Mononuclear cell (primary cell): ENCODE measurements at regions not wholly inside any gene's neighbourhood (a gene's known extent, or its start where the extent isn't known, plus 50 kb on each side); places are given as distances from the start of the nearest gene placed in this dataset.

Experiments
- H3K27me3 ChIP-seq: 2 replicates; pipeline ENCODE4 v1.6.0; 2011; ENCODE audit warnings: low read length, control low read depth; ENCODE audit not compliant: insufficient read depth
- H3K4me1 ChIP-seq: 2 replicates; pipeline ENCODE4 v1.5.1; 2011; ENCODE audit warnings: mild to moderate bottlenecking, low read length, control low read depth; ENCODE audit not compliant: insufficient read depth
- H3K4me3 ChIP-seq: 2 replicates; pipeline ENCODE4 v1.5.1; 2011; ENCODE audit warnings: mild to moderate bottlenecking, low read length, moderate library complexity
- H3K9me3 ChIP-seq: 2 replicates; pipeline ENCODE4 v1.5.1; 2011; ENCODE audit warnings: low read depth, mild to moderate bottlenecking, control low read depth, low read length

DNA sequence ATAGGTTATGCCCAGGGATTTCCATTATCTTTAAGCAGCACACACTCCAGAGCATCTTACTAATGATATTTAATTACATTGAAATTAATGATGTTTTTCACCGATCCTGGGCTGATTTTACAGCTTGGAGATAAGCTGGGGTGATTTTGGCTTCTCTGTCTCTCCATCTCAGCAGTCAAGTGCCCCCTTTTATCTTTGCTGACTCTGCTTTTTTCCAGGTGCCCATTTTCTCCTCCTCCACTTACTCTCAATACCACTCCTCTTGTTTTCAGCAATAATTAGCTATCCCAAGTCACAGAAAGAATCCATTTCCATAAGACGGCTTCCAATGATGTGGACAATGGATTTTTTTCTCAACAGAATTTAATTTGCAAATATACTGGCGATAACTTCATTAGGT lies 266.7 kb downstream of the GBA3 start:
- no peaks in the 10 kb centered on the region for H3K4me1 ChIP-seq
- no peak overlapping the region for H3K4me3 ChIP-seq
- no peaks in the 10 kb centered on the region for H3K9me3 ChIP-seq
- H3K27me3 ChIP-seq, result no peaks in the 10 kb centered on the region

DNA sequence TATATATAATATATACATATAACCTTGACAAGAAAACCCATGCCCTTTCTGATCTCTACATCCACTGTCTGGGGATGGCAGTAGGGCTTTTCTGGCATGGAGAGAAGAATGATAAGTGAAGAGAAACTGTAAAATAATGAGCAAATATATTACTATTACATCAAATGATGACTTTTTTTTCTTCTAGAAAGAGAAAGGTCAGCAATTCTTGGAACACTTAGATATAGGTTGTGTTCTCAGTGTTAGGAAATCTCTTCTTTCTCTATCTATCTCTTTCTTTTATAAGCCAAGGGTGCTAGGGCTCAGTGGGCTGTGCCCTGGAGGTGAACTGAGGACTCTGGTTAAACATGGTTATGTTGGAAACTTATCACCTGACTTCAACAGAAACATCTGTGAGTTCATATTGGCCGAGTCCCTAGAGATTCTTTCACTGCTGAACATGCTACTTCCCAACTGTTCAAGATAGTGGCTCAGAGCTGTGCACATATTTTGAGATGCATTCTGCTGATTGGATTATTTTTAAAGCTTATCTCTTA lies 265.1 kb downstream of the GBA3 start:
- no peaks in the 10 kb centered on the region for H3K9me3 ChIP-seq
- H3K4me1 ChIP-seq, result no peaks in the 10 kb centered on the region
- H3K4me3 ChIP-seq, result no peak overlapping the region
- no peaks in the 10 kb centered on the region for H3K27me3 ChIP-seq

GRCh38 chr4:22949161-22949855 lies 256.6 kb downstream of the GBA3 start:
- Histone ChIP-seq H3K4me1 (no peaks in the 10 kb centered on the region), H3K9me3 (no peaks in the 10 kb centered on the region), H3K27me3 (no peaks in the 10 kb centered on the region), H3K4me3 (no peak overlapping the region)

DNA sequence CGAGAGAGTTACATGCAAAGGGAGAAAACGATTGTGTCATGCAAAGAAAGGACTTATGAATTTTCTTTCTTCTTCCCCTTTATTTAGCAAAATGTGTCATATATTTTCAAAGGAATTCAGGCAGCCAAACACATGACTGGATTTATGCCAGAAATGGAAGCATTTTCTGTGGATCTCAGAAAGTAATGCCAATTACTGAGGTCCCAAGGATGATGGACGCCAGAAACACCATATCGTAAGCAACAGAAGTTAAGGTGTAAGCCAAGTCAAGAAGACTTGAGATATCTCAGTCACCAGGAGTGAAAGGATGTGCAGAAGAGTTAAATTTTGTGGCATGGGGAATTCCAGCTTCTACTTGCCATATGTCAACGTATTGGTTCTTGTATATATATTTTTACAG lies 255.1 kb downstream of the GBA3 start:
- no peaks in the 10 kb centered on the region for H3K27me3 ChIP-seq
- H3K9me3 ChIP-seq, result no peaks in the 10 kb centered on the region
- H3K4me1 ChIP-seq, result no peaks in the 10 kb centered on the region
- no peak overlapping the region for H3K4me3 ChIP-seq

DNA sequence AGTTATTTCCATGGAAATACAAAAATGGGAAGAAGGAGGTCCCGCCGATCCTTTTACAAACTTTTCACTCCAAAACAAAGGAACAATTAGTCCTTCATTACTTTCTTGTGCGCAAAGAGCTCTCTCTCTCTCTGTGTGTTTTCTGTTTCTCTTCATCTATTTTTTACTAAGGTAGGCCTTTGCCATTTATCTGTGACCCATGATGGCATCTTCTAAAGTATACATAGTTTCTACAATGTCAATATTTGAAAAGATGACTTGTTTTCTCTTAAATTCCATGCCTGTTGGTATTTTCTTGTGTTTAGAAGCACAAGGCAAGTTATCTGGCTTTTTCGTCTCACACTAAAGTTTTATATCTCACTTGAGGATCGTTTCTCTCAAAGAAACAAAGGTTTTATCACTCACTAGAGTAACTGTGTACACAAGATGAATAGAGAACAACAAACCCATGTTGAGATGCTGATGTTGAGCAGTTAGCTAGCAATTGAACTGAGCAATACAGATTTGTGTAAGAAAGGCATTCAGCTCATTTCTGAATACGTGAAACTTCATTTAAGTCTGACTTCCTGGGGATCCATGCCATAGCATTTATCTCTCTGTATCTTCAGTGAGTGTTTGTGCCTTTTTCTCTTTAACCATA lies 250.3 kb downstream of the GBA3 start:
- H3K4me1 ChIP-seq, result no peaks in the 10 kb centered on the region
- no peaks in the 10 kb centered on the region for H3K9me3 ChIP-seq
- H3K4me3 ChIP-seq, result no peak overlapping the region
- H3K27me3 ChIP-seq, result no peaks in the 10 kb centered on the region

DNA sequence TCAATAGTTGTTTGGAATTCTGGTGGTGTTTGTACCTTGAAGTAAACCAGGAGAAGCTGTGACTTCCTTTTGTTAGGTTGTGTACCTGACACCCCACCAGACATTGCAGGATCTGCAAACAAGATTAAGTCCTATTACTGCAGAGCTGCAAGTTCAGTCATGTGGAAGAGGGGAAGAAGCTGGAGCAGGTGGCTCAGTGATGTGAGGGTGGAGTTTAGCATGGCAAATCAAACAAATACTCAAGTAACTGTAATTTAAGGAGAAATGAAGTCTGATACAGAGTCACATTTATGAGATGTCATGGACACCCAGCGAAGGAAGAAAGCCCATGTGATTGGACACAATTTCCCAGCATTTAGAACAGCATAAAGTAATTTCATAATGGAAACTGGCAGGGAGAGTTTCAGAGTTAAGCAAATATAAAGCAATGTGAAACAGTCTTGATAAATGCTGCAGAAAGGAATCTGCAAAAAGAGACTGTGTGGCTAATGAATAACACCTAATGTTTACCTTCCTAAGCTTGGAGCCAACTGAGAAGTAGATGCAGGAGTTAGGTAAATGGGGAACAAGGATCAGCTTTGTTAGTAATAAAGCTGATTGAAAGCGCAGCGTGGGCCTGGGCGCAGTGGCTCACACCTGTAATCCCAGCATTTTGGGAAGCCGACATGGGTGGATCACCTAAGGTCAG lies 249.1 kb downstream of the GBA3 start:
- Histone ChIP-seq H3K4me3 (no peak overlapping the region), H3K9me3 (no peaks in the 10 kb centered on the region), H3K27me3 (no peaks in the 10 kb centered on the region), H3K4me1 (no peaks in the 10 kb centered on the region)

DNA sequence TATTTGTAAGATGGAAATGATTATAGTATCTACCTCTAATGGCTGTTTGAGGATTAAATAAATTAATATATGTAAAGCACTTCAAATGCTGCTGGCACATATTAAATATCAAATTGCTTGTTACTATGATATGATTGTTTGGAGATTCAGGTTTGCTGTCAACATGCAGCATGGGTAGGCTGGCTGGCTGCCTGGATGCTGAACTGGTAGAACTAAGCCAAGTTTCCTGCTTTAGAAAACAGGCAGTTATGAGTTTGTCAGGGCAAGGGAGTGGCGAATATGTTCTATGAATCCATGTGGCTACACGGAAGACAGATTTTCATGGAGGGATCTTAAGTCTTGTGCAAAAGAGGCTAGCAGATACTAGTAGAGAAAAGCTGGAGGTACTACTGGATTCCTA lies 239.6 kb downstream of the GBA3 start:
- no peak overlapping the region for H3K4me3 ChIP-seq
- no peaks in the 10 kb centered on the region for H3K4me1 ChIP-seq
- H3K27me3 ChIP-seq, result no peaks in the 10 kb centered on the region
- no peaks in the 10 kb centered on the region for H3K9me3 ChIP-seq

DNA sequence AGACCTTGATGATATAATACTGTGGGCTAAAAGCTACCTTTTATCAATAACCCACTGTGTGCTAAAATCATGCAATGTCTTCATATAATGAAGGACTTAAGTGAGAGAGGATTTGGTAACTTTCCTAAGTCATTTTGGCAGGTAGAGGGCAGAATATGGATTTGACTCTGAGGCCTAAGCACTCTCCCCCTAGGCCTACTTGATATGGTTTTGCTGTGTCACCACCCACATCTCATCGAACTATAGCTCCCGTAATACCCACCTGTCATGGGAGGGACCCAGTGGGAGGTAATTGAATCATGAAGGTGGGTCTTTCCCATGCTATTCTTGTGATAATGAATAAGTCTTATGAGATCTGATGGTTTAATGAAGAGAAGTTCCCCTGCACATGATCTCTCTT lies 229.7 kb downstream of the GBA3 start:
- no peaks in the 10 kb centered on the region for H3K4me1 ChIP-seq
- no peaks in the 10 kb centered on the region for H3K27me3 ChIP-seq

DNA sequence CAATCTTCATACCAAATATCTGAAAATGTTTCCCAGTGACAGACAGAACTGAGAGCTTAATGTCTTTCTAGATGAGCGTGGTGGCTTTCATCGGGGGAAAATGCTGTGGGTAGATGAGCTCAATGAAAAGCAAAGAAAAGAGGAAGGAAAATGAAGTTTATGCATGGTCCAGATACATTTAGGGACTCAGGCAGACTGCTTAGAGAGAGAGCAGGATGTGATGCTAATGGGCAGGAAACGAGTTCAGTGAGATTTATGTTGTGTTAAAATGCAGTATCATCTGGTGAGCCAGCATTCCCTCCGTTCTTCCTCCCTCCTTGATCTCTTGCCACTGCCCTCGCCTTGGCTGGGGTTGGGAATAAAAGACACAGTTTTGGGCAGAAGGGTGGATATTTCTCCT lies 229.2 kb downstream of the GBA3 start:
- Histone ChIP-seq H3K27me3 (no peaks in the 10 kb centered on the region), H3K4me3 (no peak overlapping the region), H3K4me1 (no peaks in the 10 kb centered on the region), H3K9me3 (no peaks in the 10 kb centered on the region)

More for the DNA sequence above, 229.7 kb downstream of the GBA3 start:
- H3K4me3 ChIP-seq, result no peak overlapping the region
- H3K9me3 ChIP-seq, result no peaks in the 10 kb centered on the region

DNA sequence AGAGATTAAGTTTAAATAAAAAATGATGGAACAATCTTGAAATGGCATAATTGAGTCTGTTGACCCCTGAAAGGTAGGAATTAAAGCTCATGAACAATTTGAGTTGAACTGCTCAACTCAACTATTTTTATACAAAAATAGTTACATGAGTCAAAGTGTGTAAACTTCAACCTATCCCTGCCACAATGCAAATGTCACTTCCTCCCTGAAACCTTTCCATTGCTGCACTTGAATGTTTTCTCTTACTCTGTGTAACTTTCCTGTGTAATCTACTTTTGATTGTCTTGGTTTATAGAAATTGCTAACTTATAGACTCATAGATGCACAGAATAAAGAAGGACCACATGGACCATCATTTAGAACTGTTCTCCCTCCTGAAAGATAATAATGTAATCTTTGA lies 218.5 kb downstream of the GBA3 start:
- Histone ChIP-seq H3K4me1 (no peaks in the 10 kb centered on the region), H3K9me3 (peaks cover 6% of the 10 kb centered on the region), H3K27me3 (no peaks in the 10 kb centered on the region), H3K4me3 (no peak overlapping the region)

GRCh38 chr4:22910200-22910599 lies 217.5 kb downstream of the GBA3 start:
- H3K9me3 ChIP-seq, result peaks cover 6% of the 10 kb centered on the region
- H3K4me1 ChIP-seq, result no peaks in the 10 kb centered on the region
- H3K4me3 ChIP-seq, result no peak overlapping the region
- H3K27me3 ChIP-seq, result no peaks in the 10 kb centered on the region

DNA sequence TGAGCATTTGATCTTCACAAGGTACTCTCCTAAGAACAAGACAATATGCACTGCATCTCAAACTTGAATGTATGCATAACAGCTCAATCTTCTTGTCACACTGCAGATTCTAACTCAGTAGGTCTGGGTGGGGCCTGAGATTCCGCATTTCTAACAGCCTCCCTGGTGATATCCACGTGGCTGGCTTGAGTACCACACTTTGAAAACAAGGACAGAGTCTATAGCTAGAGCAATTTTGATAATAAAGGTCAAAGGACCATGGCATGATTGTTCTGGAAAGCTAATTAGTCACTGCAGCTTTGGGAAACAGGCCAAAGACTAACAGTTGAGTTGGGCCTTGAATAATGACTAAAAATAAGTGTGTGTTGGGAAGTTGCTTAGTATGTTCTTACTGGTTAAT lies 213.3 kb downstream of the GBA3 start:
- H3K4me1 ChIP-seq, result no peaks in the 10 kb centered on the region
- H3K27me3 ChIP-seq, result no peaks in the 10 kb centered on the region
- H3K4me3 ChIP-seq, result no peak overlapping the region
- no peaks in the 10 kb centered on the region for H3K9me3 ChIP-seq

DNA sequence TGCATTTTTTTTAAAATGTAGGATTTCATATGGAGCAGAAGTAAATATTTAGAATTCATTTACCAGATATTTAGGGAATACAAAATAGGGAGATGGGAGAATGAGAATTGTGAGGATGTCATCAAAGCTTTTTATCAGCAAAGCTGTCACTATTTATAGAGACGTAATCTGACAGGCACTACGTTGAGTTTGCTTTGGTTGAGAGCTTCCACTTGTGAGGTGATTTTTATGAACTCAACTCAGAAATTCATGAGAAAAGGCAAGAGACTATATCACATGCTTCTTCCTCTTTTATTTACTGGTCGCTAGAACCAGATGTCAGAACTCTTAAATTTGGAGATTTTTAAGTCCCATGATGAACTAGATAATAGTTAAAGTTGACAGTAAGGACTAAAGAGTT lies 211.2 kb downstream of the GBA3 start:
- Histone ChIP-seq H3K9me3 (no peaks in the 10 kb centered on the region), H3K4me3 (no peak overlapping the region), H3K27me3 (no peaks in the 10 kb centered on the region), H3K4me1 (no peaks in the 10 kb centered on the region)

DNA sequence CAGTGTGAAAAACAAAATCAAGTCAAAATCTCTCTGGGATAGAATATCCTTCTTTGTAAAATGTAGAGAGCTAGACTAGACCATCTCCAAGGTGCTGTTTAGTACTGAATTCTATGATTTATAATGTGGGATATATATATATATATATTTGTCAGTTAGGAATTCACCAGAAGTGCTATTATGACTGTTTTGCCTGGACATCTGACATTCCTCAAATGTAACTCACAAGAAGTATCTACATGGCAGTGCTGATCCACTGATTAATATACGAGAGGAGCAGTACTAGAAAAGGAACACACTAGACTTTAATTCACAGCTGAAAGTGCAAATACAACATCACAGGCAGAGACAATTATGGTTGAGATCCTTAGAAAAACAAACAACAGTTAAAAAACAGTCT lies 208.9 kb downstream of the GBA3 start:
- no peaks in the 10 kb centered on the region for H3K9me3 ChIP-seq
- no peaks in the 10 kb centered on the region for H3K27me3 ChIP-seq
- H3K4me3 ChIP-seq, result no peak overlapping the region
- no peaks in the 10 kb centered on the region for H3K4me1 ChIP-seq

DNA sequence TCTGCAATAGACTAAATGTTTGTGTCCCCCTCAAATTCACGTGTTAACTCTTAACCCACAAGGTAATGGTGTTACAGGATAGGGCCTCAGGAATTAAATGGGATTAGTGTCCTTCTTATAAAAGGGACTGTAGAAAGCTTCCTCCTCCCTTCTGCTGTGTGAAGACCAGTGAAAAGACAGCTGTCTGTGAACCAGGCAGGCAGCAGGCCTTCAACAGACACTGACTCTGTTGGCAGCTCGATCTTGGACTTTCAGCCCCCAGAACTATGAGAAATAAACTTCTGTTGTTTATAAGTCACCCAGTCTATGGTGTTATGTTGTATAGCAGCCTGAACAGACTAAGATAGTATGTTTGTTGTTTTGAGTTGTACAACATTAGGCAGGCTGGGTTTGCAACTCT lies 208.1 kb downstream of the GBA3 start:
- no peaks in the 10 kb centered on the region for H3K27me3 ChIP-seq
- no peaks in the 10 kb centered on the region for H3K4me1 ChIP-seq
- no peak overlapping the region for H3K4me3 ChIP-seq
- H3K9me3 ChIP-seq, result no peaks in the 10 kb centered on the region
